ENCODE measurements at regions not wholly inside any gene's neighbourhood (a gene's known extent, or its start where the extent isn't known, plus 50 kb on each side); places are given as distances from the start of the nearest gene placed in this dataset.

- no peak overlapping the region for H3K4me3 ChIP-seq (replicated peaks; ENCODE audit: insufficient read depth, low read length)
- TF ChIP-seq CTCF (IDR thresholded peaks at IDR 0.05; ENCODE audit: insufficient read depth, low read length) = no peak
- no peak for TF ChIP-seq REST (IDR thresholded peaks at IDR 0.05; ENCODE audit: insufficient replicate concordance, low read depth)
- no peak for TF ChIP-seq SPI1 (IDR thresholded peaks at IDR 0.05; ENCODE audit: borderline replicate concordance, low read depth)
- TF ChIP-seq GABPA (IDR thresholded peaks at IDR 0.05; ENCODE audit: low read depth) = no peak
- TF ChIP-seq POLR2AphosphoS5 (IDR thresholded peaks at IDR 0.05; ENCODE audit: low read depth) = no peak
- H3K27ac ChIP-seq (replicated peaks) = no peak overlapping the region
- peaks cover 2% of the 10 kb centered on the region for H3K27me3 ChIP-seq (ENCODE audit: insufficient read depth, poor library complexity, severe bottlenecking)
- no peak for DNase-seq (ENCODE audit: low read depth in 1 of 2, low spot score in 1 of 2)
These were observed 131.5 kb downstream of the MAIP1 start for GRCh38 chr2:200086911-200087310.

GRCh38 chr2:200087451-200087850 lies 132.1 kb downstream of the MAIP1 start:
- no peak overlapping the region for H3K27ac ChIP-seq (replicated peaks)
- H3K4me3 ChIP-seq (replicated peaks; ENCODE audit: insufficient read depth, low read length) = no peak overlapping the region
- no peak for DNase-seq (ENCODE audit: low read depth in 1 of 2, low spot score in 1 of 2)
- H3K27me3 ChIP-seq (ENCODE audit: insufficient read depth, poor library complexity, severe bottlenecking) = peaks cover 2% of the 10 kb centered on the region
- TF ChIP-seq CTCF (IDR thresholded peaks at IDR 0.05; ENCODE audit: insufficient read depth, low read length) (no peak), GABPA (IDR thresholded peaks at IDR 0.05; ENCODE audit: low read depth) (no peak), REST (IDR thresholded peaks at IDR 0.05; ENCODE audit: insufficient replicate concordance, low read depth) (no peak), POLR2AphosphoS5 (IDR thresholded peaks at IDR 0.05; ENCODE audit: low read depth) (no peak), SPI1 (IDR thresholded peaks at IDR 0.05; ENCODE audit: borderline replicate concordance, low read depth) (no peak)

GRCh38 chr2:200089040-200089755 lies 133.8 kb downstream of the MAIP1 start:
- Histone ChIP-seq H3K4me3 (replicated peaks; ENCODE audit: insufficient read depth, low read length) (no peak overlapping the region), H3K27ac (replicated peaks) (no peak overlapping the region), H3K27me3 (ENCODE audit: insufficient read depth, poor library complexity, severe bottlenecking) (peaks cover 2% of the 10 kb centered on the region)
- TF ChIP-seq SPI1 (IDR thresholded peaks at IDR 0.05; ENCODE audit: borderline replicate concordance, low read depth) = no peak
- TF ChIP-seq POLR2AphosphoS5 (IDR thresholded peaks at IDR 0.05; ENCODE audit: low read depth) = no peak
- no peak for TF ChIP-seq CTCF (IDR thresholded peaks at IDR 0.05; ENCODE audit: insufficient read depth, low read length)
- no peak for TF ChIP-seq REST (IDR thresholded peaks at IDR 0.05; ENCODE audit: insufficient replicate concordance, low read depth)
- no peak for TF ChIP-seq GABPA (IDR thresholded peaks at IDR 0.05; ENCODE audit: low read depth)
- no peak for DNase-seq (ENCODE audit: low read depth in 1 of 2, low spot score in 1 of 2)

All from HL-60 (cell line).